ENCODE measurements at regions not wholly inside any gene's neighbourhood (a gene's known extent, or its start where the extent isn't known, plus 50 kb on each side); places are given as distances from the start of the nearest gene placed in this dataset.

GRCh38 chr1:114336360-114336759 lies 174.6 kb downstream of the TRIM33 start:
- no peak for TF ChIP-seq CTCF (IDR thresholded peaks at IDR 0.05; ENCODE audit: low read depth, low read length, missing control alignments)
- DNase-seq (ENCODE audit: extremely low read depth, low read depth) = no peak
- H3K4me3 ChIP-seq (replicated peaks; ENCODE audit: low read depth, low read length) = no peak overlapping the region

- no peak for TF ChIP-seq CTCF (IDR thresholded peaks at IDR 0.05; ENCODE audit: low read depth, low read length, missing control alignments)
- DNase-seq (ENCODE audit: extremely low read depth, low read depth) = no peak
- H3K4me3 ChIP-seq (replicated peaks; ENCODE audit: low read depth, low read length) = no peak overlapping the region
Observed at GRCh38 chr1:114335273-114335672, 175.7 kb downstream of the TRIM33 start.

GRCh38 chr1:114334297-114334696 lies 176.7 kb downstream of the TRIM33 start:
- no peak for DNase-seq (ENCODE audit: extremely low read depth, low read depth)
- H3K4me3 ChIP-seq (replicated peaks; ENCODE audit: low read depth, low read length) = no peak overlapping the region
- no peak for TF ChIP-seq CTCF (IDR thresholded peaks at IDR 0.05; ENCODE audit: low read depth, low read length, missing control alignments)

- TF ChIP-seq CTCF (IDR thresholded peaks at IDR 0.05; ENCODE audit: low read depth, low read length, missing control alignments) = no peak
- no peak overlapping the region for H3K4me3 ChIP-seq (replicated peaks; ENCODE audit: low read depth, low read length)
- no peak for DNase-seq (ENCODE audit: extremely low read depth, low read depth)
Observed at GRCh38 chr1:114333690-114334089, 177.3 kb downstream of the TRIM33 start.

- DNase-seq (ENCODE audit: extremely low read depth, low read depth) = no peak
- no peak for TF ChIP-seq CTCF (IDR thresholded peaks at IDR 0.05; ENCODE audit: low read depth, low read length, missing control alignments)
- no peak overlapping the region for H3K4me3 ChIP-seq (replicated peaks; ENCODE audit: low read depth, low read length)
Observed at GRCh38 chr1:114331936-114332335, 178.3 kb upstream of the SYT6 start.

- DNase-seq (ENCODE audit: extremely low read depth, low read depth) = no peak
- H3K4me3 ChIP-seq (replicated peaks; ENCODE audit: low read depth, low read length) = no peak overlapping the region
- TF ChIP-seq CTCF (IDR thresholded peaks at IDR 0.05; ENCODE audit: low read depth, low read length, missing control alignments) = no peak
Observed at GRCh38 chr1:114330451-114330983, 176.8 kb upstream of the SYT6 start.

GRCh38 chr1:114328361-114328904 lies 174.8 kb upstream of the SYT6 start:
- no peak overlapping the region for H3K4me3 ChIP-seq (replicated peaks; ENCODE audit: low read depth, low read length)
- DNase-seq (ENCODE audit: extremely low read depth, low read depth) = no peak
- no peak for TF ChIP-seq CTCF (IDR thresholded peaks at IDR 0.05; ENCODE audit: low read depth, low read length, missing control alignments)
